GM18502 (cell line): ENCODE measurements at regions not wholly inside any gene's neighbourhood (a gene's known extent, or its start where the extent isn't known, plus 50 kb on each side); places are given as distances from the start of the nearest gene placed in this dataset.
"Not testable (repeated sequence)": the region's sequence is repeated elsewhere in the genome, so short reads cannot be mapped to it uniquely, and the experiment has no call there.

Source experiments
- ATAC-seq: cut with Tn5 transposase; IDR thresholded peaks from one replicate; pipeline ENCODE4 v1.9.1; 2021; ENCODE audit warnings: mild to moderate bottlenecking; ENCODE audit not compliant: unreplicated experiment, poor library complexity

GRCh38 chr12:97967831-97968230 is 505.2 kb downstream of the RMST start:
- ATAC-seq = no peak

GRCh38 chr12:97968641-97969197 is 506.1 kb downstream of the RMST start:
- ATAC-seq = no peak

GRCh38 chr12:97977870-97978405 is 515.3 kb downstream of the RMST start:
- ATAC-seq = no peak

- ATAC-seq = no peak
These were observed 520.1 kb downstream of the RMST start for GRCh38 chr12:97982684-97983083.

GRCh38 chr12:97983796-97984195 is 521.2 kb downstream of the RMST start:
- ATAC-seq = no peak

- no peak for ATAC-seq
These were observed 521.8 kb downstream of the RMST start for GRCh38 chr12:97984436-97984835.

GRCh38 chr12:97984974-97985580 is 522.5 kb downstream of the RMST start:
- ATAC-seq = no peak

- no peak for ATAC-seq
These were observed 523.2 kb downstream of the RMST start for GRCh38 chr12:97985834-97986233.

GRCh38 chr12:97988588-97988987 is 526.0 kb downstream of the RMST start:
- ATAC-seq = not testable (repeated sequence)

GRCh38 chr12:97989366-97989940 is 525.9 kb upstream of the TMPO start:
- no peak for ATAC-seq

GRCh38 chr12:97994746-97995484 is 520.5 kb upstream of the TMPO start:
- no peak for ATAC-seq

GRCh38 chr12:97995559-97995958 is 519.8 kb upstream of the TMPO start:
- ATAC-seq = no peak

- ATAC-seq = no peak
These were observed 514.0 kb upstream of the TMPO start for GRCh38 chr12:98001430-98001829.

GRCh38 chr12:98002887-98003493 is 512.4 kb upstream of the TMPO start:
- ATAC-seq = peak; percentile 94

- no peak for ATAC-seq
These were observed 507.4 kb upstream of the TMPO start for GRCh38 chr12:98007963-98008362.

- ATAC-seq = no peak
These were observed 501.8 kb upstream of the TMPO start for GRCh38 chr12:98013560-98013959.

GRCh38 chr12:98018836-98019235 is 496.6 kb upstream of the TMPO start:
- ATAC-seq = no peak

- ATAC-seq = no peak
These were observed 495.0 kb upstream of the TMPO start for GRCh38 chr12:98020376-98020775.

GRCh38 chr12:98022961-98023360 is 492.4 kb upstream of the TMPO start:
- no peak for ATAC-seq

GRCh38 chr12:98037401-98038140 is 477.8 kb upstream of the TMPO start:
- no peak for ATAC-seq
